HG03108 (cell line): ENCODE measurements at regions not wholly inside any gene's neighbourhood (a gene's known extent, or its start where the extent isn't known, plus 50 kb on each side); places are given as distances from the start of the nearest gene placed in this dataset.

Experiments used
- ATAC-seq: cut with Tn5 transposase; IDR thresholded peaks from one replicate; pipeline ENCODE4 v1.9.1; 2021; ENCODE audit warnings: moderate library complexity; ENCODE audit not compliant: unreplicated experiment

DNA sequence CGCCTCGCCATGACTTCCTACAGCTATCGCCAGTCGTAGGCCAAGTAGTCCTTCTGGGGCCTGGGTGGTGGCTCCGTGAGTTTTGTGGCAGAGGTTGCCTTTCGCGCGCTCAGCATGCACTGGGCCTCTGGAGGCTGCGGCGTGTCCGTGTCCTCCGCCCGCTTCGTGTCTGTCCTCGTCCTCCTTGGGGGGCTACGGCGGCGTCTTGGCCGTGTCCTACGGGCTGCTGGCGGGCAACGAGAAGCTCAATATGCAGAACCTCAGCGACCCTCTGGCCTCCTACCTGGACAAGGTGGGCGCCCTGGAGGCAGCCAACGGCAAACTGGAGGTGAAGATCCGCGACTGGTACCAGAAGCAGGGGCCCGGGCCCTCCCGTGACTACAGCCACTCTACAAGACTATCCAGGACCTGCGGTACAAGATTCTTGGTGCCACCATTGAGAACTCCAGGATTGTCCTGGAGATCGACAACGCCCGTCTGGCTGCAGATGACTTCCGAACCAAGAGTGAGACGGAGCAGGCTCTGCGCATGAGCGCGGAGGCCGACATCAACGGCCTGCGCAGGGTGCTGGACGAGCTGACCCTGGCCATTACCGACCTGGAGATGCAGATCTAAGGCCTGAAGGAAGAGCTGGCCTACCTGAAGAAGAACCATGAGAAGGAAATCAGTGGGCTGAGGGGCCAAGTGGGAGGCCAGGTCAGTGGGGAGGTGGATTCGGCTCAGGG, 296.3 kb downstream of the OGFRL1 start:
- ATAC-seq: no peak

DNA sequence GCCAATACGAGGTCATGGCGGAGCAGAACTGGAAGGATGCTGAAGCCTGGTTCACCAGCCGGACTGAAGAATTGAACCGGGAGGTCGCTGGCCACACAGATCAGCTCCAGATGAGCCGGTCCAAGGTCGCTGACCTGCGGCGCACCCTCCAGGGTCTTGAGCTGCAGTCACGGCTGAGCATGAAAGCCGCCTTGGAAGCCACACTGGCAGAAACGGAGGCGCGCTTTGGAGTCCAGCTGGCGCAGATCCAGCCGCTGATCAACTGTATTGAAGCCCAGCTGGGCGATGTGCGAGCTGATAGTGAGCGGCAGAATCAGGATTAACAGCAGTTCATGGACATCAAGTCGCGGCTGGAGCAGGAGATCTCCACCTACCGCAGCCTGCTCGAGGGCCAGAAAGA, 296.9 kb downstream of the OGFRL1 start:
- ATAC-seq: no peak

DNA sequence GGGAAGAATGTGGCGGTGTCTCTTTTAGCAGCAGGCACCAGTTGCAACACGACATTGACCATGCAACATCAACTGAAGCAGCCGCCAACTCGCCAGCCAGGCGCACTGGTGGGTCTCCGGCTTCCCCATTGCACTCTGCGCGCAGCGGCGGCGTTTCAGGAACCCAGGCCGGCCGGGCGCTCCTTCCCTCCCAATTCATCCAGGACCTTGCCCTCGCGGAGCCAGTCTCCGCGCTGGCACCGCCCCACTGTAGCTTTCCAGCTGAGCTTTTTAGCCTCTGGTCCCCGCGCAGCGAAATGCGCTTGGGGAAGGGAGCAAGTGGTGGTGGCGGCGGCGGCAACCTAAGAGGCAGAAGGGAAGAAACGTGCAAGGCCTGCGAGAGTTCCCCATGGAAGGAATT, 297.9 kb upstream of the RIMS1 start:
- no peak for ATAC-seq

DNA sequence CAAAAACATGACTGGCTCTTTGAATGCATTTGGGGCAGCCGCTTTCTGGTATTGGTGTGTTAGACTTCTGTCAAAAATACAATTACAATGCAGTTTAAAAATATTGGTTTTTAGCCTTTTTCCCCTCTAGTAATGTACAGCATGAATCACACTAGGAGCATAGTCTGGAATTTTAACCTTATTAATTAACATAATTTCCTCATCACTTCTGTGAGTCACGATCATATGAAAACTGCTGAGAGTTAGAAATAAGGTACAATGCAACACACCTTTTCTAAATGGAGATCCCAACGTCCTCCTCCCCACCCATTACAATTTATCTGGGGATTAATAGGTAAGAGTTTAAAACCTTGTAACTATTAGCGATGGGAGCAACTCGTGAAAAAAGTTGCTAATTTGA, 297.1 kb upstream of the RIMS1 start:
- ATAC-seq: no peak

DNA sequence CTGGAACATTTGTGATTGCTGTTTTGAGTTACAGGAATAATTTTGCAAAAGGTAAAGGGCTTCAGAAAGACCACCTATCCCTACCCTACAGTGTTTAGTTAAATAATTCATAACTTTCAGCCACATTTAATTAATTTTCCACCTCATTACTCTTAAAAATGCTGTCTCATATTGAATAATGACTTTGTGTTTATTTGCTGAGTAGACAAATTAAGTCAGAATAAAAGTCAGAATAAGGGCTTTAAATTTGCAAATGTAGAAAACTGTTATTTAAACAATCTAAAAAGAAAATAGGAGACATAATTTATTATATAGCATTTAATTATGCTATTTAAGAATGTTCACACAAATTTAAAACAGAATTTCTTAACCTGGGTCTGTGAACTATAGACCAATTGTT, 293.7 kb upstream of the RIMS1 start:
- no peak for ATAC-seq

DNA sequence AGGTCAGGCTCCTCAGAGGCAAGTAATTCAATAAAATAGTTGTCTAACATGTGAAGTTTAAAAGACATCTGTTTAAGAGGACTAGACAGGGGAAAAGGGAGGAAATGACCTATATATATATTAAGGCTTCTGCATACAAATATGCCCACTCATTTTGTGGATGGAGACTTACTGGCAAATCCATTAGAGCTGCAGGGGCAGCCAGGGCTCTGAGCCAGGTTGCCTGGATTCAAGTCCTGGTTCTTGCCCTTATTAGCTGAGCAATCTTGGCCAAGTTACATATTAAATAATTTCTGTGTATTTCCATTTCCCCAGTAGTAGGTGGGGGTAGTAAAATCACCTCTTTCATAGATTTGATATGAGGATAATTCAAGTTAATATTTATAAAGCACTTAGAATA, 287.0 kb upstream of the RIMS1 start:
- no peak for ATAC-seq

DNA sequence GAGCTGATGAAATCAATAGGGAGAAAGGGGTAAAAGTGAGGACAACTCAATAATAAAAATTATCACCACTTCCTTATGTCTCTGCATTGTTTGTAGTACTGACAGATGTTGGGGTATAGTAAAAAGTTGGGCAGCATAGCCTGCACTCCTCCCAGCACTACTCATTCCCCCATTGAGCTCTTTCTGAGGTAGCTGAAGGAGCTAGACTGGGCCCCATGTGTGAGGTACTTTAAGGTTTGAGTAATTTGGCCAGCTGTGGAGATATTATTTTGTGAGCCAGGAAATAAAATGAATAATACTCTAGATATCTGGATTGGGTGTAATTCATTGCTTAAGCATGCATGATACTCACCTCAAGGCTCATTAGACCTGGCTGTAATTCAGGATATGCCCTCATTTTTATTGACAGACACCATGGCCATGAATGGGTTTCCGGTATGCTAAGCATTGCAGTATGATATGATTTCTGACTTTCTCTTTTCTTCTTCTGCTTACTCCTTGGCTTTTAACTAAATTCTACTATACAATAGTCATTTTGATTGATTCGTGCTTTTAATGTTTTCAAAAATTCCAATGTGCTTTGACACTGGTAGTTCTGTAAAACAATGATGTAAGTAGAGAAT, 283.9 kb upstream of the RIMS1 start:
- ATAC-seq: no peak

DNA sequence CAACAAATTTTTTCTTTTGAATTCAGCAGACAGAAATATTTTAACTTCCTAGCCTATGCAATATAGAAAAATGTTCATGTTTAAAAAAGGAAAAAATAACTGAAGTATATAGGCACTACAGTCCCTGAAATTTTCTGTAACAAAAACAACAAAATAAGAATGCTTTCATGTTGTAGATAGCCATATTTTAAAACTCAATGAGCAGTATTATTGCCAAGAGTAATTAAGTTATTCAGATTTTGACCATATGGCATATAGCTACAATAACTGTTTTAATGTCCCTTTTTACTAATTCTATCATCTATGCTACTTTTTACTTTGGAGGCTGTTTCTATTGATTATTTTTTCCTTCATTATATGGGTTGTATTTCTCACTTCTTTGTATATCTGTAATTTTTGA, 283.3 kb upstream of the RIMS1 start:
- no peak for ATAC-seq

DNA sequence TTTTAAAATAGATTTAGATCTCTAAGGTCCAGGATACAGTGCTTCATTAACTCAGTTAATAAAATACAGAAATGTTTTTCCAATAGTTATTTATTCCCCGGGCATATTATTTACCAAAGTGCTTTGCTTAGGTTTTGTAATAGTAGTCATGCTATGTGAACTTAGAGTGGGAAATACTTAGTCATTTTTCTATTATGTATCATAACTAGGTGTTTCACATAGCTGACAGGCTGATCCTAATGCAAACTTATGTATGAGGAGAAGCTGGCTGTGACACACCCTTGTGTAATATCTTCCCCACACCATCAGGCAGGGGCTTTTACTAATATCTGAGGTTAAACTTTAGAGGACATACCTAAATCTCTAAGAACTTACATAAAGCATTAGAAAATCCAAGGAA, 277.7 kb upstream of the RIMS1 start:
- no peak for ATAC-seq

DNA sequence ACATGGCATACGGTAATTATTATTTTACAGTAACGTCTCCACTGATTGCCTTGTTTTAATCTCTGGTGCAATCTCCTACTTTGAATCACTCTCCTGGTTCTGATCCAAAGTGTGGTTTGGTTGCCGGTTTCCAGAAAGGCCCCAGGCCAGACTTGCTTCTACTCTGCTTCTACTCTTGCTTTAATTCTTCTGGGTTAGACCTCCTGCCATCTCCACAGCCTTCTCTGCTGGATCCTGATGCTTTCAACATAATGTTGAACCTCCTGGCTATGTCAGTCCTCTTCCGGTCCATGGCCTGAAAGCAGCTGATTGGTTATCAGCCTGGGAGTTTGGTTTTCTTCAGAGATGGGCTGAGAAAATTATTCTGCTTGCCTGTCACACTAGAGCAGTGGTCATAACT, 266.5 kb upstream of the RIMS1 start:
- ATAC-seq: no peak

DNA sequence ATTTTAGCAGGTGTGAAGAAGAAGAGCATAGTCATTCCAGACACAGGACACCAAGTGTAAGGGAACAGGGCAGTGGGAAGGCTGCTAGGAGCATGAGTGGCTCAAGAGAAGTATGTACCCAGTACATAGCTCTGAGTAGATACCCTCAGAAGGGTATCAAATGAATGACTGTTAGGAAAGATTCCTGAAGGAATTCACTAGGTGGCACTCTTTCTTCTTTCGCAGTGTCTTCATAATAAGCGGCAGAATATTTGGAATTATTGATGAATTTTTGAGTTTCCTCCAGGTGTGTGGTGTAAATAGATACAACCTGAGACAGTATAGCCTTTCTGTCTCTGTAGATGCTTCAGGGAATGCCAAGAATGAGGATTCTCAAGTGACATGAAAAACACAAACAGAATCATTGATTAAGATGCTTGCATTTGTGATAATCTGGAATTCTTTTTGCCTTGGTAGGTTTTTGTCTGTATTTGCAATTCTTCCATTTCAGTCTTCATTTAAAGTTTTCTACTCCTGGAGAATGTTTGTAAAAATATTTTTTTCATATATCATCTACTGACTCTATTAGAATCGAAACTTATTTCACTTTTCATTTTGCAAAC, 264.3 kb upstream of the RIMS1 start:
- no peak for ATAC-seq

DNA sequence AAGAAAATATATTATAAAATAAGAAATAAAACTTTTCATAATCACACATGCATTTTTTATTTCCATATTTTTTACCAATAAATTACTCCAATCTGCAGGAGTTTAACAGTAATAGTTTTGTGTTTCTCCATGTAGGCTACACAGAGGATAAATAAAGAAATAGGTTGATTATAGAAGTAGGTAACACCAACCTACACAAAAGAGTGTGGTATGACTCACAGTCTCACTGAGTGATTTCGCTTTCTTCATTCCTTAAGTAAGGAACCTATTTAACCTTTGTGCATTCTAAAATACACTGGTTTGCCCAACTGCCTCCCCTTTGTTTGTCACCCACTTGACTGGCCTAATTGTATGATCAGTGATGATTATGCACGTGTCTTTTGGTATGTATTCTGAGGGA, 244.2 kb upstream of the RIMS1 start:
- no peak for ATAC-seq

DNA sequence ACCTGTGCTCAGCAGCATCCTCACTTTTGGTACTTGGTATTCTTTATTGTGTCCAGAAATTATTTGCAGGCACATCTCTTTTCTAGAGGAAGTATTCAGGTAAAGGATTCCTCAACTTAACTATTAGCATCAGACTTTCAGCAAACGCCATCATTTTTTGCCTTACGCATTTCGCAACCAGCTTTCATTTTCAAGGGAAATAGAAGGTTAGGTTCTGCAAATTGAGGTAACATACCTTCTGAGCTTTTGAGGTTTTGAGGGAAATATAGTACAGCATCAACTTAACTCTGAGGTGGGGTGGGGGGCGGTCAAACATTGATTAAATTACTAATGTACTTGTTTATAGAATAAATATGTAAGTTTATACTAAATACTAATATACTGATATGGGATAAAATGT, 243.6 kb upstream of the RIMS1 start:
- no peak for ATAC-seq

DNA sequence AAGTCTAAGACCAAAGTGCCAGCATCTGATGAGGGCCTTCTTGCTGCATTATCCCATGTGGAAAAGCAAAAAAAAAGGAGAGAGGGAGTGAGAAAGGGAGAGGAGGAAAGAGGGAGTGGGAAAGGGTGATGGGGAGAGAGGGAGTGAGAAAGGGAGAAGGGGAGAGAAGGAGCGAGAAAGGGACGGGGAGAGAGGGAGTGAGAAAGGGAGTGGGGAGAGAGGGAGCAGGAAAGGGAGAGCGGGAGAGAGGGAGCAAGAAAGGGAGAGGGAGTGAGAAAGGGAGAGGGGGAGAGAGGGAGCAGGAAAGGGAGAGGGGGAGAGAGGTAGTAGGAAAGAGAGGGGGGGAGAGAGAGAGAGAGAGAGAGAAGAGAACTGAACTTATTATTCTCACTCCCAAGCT, 241.1 kb upstream of the RIMS1 start:
- no peak for ATAC-seq

DNA sequence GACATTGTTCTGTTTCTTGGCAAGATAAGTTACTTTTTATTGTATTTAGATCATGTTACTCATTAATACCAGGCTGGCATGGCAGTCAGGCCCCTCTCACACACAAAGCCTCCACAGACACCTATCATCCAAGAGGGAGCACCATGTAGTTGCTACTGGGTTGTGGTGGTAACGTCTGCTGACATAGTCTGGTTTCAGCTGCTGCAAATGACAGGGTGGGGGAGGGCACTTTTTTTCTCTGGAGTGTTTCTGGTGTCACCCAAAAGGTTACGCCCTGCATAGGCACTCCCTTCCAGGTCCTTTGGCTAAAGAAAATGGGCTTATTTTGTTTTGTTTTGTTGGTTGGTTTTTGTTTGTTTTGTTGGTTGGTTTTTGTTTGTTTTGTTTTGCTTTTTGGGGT, 236.4 kb upstream of the RIMS1 start:
- no peak for ATAC-seq

DNA sequence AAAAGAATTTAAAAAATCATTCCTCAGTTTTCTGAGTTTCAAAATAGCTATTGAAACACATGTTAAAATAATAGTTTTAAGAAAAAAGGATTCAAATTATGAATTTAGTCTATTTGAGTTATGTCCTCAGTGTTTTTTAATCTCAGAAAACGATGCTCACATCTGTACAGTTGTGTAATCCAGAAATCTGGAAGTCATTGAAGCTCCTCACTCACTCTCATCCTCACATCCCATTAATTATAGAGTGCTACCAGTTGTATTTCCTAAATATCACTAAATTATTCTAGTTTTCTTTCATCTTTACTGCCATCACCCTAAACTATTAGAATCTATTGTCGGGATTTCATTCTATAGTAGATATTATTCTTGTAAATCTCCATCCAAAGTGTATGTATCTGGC, 234.7 kb upstream of the RIMS1 start:
- no peak for ATAC-seq

DNA sequence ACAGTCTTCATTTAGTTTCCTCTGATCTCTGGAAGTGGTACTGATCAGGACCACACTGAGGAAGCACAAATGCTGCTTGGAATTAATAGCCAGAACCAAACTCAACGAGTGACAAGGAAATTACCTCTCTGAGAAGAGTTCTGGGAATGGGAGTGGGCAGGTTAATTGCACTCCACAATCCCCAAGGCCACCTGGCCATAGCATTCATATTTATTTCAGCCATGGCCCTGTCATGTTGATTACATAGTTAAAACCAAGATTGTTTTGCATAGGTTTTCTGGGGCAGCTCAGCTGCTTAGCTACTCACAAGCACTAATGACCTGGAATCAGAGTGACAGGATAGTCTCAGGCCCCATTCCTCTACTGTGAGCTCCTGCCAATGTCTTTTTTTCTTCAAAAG, 230.2 kb upstream of the RIMS1 start:
- ATAC-seq: no peak

DNA sequence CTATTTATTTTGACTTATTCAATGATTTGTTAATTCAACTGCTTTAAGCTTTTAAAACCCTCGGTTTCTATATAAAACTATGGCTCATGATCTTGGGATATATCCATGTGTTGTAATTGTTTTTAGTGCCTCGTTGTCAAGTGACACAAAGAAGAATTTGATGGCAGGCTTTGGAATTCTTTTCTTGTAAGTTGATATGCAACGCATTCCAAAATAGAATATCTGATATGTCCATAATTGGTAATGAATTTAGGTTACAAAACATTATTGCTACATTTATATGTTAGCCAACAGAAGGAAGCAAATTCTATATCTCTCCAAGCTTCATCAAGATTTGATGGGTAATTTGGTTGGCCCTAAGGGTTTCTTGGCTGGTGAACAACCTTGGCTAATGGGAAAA, 220.4 kb upstream of the RIMS1 start:
- ATAC-seq: no peak

DNA sequence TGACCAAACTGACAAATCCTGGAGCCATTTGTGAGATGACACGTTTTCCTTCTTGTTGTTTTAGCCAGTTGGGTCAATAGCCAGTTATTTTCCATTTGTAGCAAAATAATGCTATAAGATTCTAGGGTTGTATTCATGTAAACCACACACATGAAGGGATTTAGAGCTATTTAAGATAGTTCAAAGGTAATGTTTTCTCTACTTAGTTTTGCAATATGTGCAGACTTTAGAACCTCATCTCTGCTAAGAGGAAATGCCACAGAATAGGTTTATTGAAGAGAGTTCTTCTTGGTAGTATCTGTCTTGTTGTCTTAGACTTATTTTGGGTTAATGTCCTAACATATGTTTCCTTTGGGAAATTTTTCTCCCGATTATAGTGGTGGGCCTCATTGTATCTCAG, 213.5 kb upstream of the RIMS1 start:
- ATAC-seq: no peak

DNA sequence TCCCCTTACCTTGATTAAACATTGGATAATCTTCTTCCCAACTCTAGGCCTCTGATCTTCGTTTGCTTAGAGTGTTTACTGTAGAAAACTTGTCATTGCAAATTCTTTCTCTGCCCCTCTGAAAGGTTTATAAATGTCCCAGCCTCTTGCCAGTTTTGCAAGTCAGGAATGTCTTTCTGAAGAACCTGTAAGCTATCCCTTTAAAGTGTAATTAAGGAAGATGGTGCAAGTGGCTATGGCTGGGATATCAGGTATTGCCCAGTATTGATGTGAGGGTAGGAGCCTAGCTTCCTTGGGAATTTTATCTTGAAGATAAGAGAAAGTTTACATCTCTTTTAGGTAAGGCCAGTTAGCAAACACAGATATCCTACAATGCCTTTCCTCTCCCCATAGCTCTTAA, 211.0 kb upstream of the RIMS1 start:
- no peak for ATAC-seq

DNA sequence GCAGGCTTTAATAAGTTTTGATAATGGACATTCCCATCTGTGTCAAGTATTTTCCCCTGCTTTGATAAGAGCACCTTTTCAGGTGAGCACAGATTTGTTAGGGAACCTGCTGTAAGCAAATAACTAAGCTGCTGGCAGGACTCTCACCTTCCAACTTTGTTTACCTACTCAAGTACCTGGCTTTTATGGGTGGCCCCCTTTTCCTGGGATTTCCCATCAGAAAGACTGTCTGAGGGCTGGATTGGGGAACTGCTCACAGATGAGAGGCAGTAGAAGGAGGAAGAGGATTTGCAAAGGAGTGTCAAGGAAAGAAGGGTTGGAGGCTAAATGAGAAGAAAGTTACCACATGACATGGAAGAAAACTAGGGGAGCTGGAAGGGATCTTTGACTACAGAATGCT, 210.1 kb upstream of the RIMS1 start:
- ATAC-seq: no peak

DNA sequence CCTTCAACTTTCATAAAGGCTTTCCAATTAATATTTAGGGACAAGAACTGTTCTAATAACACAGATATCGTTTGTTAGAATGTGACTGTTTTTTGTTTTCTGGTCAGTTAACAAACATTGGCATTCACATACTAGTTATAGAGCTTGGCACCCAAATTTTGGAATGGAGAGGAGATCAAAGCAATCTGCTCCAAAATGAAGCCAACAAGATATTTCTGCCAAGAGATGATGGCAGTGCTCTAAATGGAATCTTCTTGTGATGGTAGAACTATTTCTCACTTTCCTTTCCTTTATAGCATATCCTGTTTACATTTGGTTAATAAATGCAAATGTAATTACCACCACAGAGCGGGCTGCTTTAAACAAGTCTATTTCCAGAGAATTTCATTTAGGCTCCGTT, 208.3 kb upstream of the RIMS1 start:
- ATAC-seq: no peak
